HFF-Myc (cell line): ENCODE measurements at regions not wholly inside any gene's neighbourhood (a gene's known extent, or its start where the extent isn't known, plus 50 kb on each side); places are given as distances from the start of the nearest gene placed in this dataset.

Source experiments
- DNase-seq: peaks from one replicate; pipeline ENCODE4 v3.0.0-alpha.2; 2011; ENCODE audit warnings: low read depth; ENCODE audit errors: extremely low read depth
- H3K4me3 ChIP-seq: replicated peaks from 2 replicates; pipeline ENCODE4 v1.5.1; 2011; ENCODE audit warnings: low read depth, mild to moderate bottlenecking, control low read depth, low read length
- TF ChIP-seq, protein P1 (sequence below): IDR thresholded peaks from 2 replicates; pipeline ENCODE4 v1.5.1; 2012; ENCODE audit warnings: mild to moderate bottlenecking, low read depth, low read length, control low read depth; ENCODE audit errors: missing control alignments

DNA sequence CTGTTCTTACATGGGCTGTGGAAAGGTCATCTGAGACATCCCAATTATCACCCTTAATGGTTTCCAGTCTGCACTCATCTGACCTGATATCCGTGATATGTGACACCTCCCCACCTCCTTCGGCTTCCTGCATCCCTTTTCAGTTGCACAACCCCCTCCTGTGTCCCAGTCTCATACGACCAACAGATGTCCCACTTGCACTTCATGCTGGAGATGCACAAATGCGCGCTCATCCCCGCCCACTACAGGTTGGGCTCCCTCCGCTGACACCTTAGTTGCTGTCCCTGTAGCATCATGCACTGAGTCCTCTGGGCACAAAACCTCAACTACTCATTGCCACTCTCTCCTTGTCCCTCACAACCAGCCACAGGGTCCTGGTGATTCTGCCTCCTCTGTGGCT is 94.4 kb downstream of the MIS18A start:
- no peak overlapping the region for H3K4me3 ChIP-seq
- no peak for DNase-seq
- TF ChIP-seq, protein P1, sequence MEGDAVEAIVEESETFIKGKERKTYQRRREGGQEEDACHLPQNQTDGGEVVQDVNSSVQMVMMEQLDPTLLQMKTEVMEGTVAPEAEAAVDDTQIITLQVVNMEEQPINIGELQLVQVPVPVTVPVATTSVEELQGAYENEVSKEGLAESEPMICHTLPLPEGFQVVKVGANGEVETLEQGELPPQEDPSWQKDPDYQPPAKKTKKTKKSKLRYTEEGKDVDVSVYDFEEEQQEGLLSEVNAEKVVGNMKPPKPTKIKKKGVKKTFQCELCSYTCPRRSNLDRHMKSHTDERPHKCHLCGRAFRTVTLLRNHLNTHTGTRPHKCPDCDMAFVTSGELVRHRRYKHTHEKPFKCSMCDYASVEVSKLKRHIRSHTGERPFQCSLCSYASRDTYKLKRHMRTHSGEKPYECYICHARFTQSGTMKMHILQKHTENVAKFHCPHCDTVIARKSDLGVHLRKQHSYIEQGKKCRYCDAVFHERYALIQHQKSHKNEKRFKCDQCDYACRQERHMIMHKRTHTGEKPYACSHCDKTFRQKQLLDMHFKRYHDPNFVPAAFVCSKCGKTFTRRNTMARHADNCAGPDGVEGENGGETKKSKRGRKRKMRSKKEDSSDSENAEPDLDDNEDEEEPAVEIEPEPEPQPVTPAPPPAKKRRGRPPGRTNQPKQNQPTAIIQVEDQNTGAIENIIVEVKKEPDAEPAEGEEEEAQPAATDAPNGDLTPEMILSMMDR, result no peak

DNA sequence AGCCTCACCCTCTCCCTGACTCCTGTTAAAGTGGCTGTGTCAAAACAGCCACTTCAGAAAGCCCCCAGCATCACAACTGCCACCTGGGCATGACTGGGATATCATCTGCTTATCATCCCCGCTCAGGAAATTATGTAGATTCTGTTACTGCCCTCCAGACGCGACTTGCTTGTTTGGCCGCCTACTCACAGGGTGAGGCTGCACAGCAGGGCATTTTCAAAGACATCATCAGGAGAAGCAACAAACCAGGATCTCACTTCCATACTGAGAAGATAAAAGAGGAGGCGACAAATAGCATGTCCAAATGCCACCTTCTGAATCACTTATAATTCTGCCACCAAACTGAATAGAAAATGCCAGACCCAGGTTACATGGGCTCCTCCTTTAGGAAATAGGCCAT is 94.8 kb downstream of the MIS18A start:
- no peak overlapping the region for H3K4me3 ChIP-seq
- TF ChIP-seq, protein P1, result no peak
- DNase-seq, result no peak

DNA sequence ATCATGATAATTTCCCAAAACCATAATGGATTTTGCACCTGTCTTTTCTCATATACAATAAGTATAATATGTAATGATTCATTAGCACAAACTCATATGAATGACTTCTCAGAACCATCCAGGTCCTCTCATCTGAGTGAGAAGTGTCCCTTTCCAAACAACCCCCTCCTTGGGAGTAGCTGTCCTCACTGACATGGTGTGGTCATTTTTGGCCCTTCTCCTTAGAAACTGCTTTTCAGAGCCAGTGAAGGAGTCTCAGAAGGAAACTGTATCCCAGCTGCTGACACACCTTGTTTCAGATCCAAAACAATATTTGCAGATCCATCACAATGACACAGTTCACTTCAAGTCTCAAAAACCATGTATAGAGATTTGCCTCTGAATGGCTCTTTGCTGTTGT is 95.5 kb downstream of the MIS18A start:
- TF ChIP-seq, protein P1, result no peak
- no peak overlapping the region for H3K4me3 ChIP-seq
- no peak for DNase-seq

DNA sequence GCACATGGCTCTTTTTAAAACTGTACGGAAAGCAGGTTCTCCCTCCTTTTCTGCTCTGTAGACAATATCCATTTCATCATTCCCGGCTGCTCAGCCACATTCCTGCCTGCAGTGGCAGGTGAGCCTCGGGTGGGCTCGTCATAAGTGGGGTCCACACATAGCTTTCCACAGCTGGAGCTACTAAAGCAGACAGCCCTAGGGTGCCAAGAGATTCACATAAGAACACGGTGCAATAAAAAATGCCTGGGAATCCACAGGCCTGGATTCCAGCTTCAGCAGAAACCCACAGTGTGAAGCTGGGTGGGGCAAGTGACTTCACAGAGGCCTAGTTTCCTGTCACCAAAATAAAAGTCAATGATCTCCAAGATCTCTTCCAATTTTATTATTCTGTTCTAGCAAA is 96.4 kb downstream of the MIS18A start:
- H3K4me3 ChIP-seq, result no peak overlapping the region
- no peak for DNase-seq
- TF ChIP-seq, protein P1, result no peak

DNA sequence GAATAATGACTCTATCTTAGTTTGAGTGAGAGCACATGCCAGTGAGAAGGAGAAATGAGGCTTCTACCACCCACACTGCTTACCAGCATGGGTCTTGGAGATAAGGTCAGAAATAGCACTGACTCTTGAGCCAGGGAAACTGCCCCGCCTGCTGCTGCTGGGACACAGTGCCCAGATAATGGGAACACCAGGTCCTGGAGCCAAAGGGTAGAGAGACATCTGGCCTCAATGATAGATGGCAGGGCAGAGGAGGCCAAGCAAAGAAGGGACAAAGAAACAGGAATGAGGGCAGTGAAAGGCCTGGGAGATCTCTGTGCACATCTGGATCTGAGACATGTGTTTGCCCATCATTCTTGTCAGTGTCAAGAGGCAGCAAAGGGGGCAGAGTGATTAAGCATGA is 97.4 kb downstream of the MIS18A start:
- no peak for DNase-seq
- TF ChIP-seq, protein P1, result no peak
- H3K4me3 ChIP-seq, result no peak overlapping the region

DNA sequence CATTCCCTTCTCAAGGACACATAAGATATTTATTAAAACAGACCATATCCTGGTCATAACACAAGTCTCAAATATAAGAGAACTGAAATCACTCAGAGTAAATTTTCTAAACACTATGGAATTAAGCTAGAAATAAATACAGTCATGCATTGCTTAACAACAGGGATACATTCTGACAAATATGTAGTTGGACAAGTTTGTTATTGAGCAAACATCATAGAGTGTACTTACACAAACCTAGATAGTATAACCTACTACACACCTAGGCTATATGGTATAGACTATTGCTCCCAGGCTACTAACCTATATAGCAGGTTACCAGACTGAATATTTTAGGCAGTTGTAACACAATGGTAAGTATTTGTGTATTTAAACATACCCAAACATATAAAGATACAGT is 104.0 kb downstream of the MIS18A start:
- no peak for DNase-seq
- TF ChIP-seq, protein P1, result no peak
- no peak overlapping the region for H3K4me3 ChIP-seq

DNA sequence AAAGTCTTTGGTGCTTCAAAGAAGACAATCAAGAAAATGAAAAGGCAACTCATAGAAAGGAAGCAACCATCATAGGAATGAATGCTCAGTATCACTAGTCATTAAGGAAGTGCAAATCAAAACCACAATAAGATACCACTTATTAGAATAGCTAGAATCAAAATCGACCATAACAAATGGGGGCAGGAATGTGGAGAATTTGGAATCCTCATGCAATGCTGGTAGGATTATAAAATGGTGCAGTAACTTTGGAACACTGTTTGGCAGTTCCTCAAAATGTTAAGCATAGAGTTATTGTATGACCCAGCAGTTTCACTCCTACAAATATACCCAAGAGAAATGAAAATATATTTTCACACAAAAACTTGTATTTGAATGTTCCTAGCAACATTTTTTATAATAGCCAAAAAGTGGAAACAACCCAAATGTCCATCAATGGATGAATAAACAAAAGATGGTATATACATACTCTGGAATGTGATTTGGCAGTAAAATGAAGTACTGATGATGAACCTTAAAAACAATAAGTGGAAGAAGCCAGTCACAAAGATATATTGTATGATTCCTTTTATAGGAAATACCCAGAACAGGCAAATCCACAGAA is 105.6 kb downstream of the MIS18A start:
- no peak overlapping the region for H3K4me3 ChIP-seq
- TF ChIP-seq, protein P1, result no peak
- no peak for DNase-seq
